CD14-positive monocyte (primary cell): ENCODE measurements at regions not wholly inside any gene's neighbourhood (a gene's known extent, or its start where the extent isn't known, plus 50 kb on each side); places are given as distances from the start of the nearest gene placed in this dataset.
"Not testable (repeated sequence)": the region's sequence is repeated elsewhere in the genome, so short reads cannot be mapped to it uniquely, and the experiment has no call there.

Source experiments
- DNase-seq, 3 donors: peaks; one replicate each; pipeline ENCODE4 v3.0.0-alpha.2; 2011 to 2022
- H2AFZ ChIP-seq: 2 replicates; pipeline ENCODE4 v1.6.0; 2012; ENCODE audit warnings: mild to moderate bottlenecking, low read depth, low read length, inconsistent platforms; ENCODE audit not compliant: insufficient read depth, poor library complexity, severe bottlenecking
- H3K27ac ChIP-seq, 2 donors: 1 replicate in 1 of 2; 2 replicates in 1 of 2; pipeline ENCODE4 v1.5.1; 2012 to 2013; ENCODE audit warnings: low read length in 2 of 2, control low read depth in 1 of 2, inconsistent platforms in 1 of 2, low read depth in 1 of 2, mild to moderate bottlenecking in 1 of 2
- H3K27me3 ChIP-seq, 2 donors: one replicate each; pipeline versions ENCODE4 v1.6.0 to v1.6.1; 2011 to 2013; ENCODE audit warnings: low read length in 2 of 2; ENCODE audit not compliant: control insufficient read depth in 2 of 2, insufficient read depth in 2 of 2
- H3K36me3 ChIP-seq, 2 donors: replicated peaks in 1 of 2; 1 replicate in 1 of 2; 2 replicates in 1 of 2; pipeline versions ENCODE4 v1.5.1 to v1.6.1; 2012 to 2013; ENCODE audit warnings: low read length in 2 of 2, control low read depth in 1 of 2, inconsistent platforms in 1 of 2, mild to moderate bottlenecking in 1 of 2; ENCODE audit not compliant: insufficient read depth in 2 of 2, control insufficient read depth in 1 of 2
- H3K4me1 ChIP-seq, 2 donors: 1 replicate in 1 of 2; 2 replicates in 1 of 2; pipeline versions ENCODE4 v1.5.1 to v1.6.1; 2012 to 2013; ENCODE audit warnings: low read length in 2 of 2, control low read depth in 1 of 2, inconsistent platforms in 1 of 2, mild to moderate bottlenecking in 1 of 2, moderate library complexity in 1 of 2; ENCODE audit not compliant: insufficient read depth in 2 of 2, control insufficient read depth in 1 of 2
- H3K4me2 ChIP-seq: replicated peaks from 2 replicates; pipeline ENCODE3; 2012; ENCODE audit warnings: low read length, moderate library complexity, mild to moderate bottlenecking; ENCODE audit not compliant: poor library complexity, severe bottlenecking; ENCODE audit errors: extremely low read depth
- H3K4me3 ChIP-seq, 3 experiments: fragments of 200-600 bp in 1 of 3; sonication (generic) in 1 of 3; replicated peaks in 1 of 3; 1 replicate in 2 of 3; 2 replicates in 1 of 3; pipeline ENCODE4 v1.5.1; 2011 to 2013; ENCODE audit warnings: low read length in 3 of 3, mild to moderate bottlenecking in 3 of 3, control low read depth in 2 of 3, low read depth in 2 of 3, inconsistent platforms in 1 of 3, moderate library complexity in 1 of 3
- H3K79me2 ChIP-seq: 2 replicates; pipeline ENCODE4 v1.6.0; 2012; ENCODE audit warnings: mild to moderate bottlenecking, control low read depth, inconsistent platforms, low read length, moderate library complexity; ENCODE audit not compliant: insufficient read depth
- H3K9ac ChIP-seq: 2 replicates; pipeline ENCODE4 v1.6.0; 2017; ENCODE audit warnings: low read length, mild to moderate bottlenecking; ENCODE audit not compliant: insufficient read depth, poor library complexity, severe bottlenecking
- H3K9me3 ChIP-seq, 2 donors: replicated peaks in 1 of 2; 1 replicate in 1 of 2; 2 replicates in 1 of 2; pipeline versions ENCODE4 v1.5.1 to v1.6.1; 2012 to 2013; ENCODE audit warnings: low read length in 2 of 2, control low read depth in 1 of 2; ENCODE audit not compliant: control insufficient read depth in 1 of 2, insufficient read depth in 1 of 2
- H4K20me1 ChIP-seq: 2 replicates; pipeline ENCODE4 v1.6.0; 2012; ENCODE audit warnings: mild to moderate bottlenecking, low read length, control low read depth, moderate library complexity; ENCODE audit not compliant: insufficient read depth
- H3K27ac Mint-ChIP-seq, 7 donors: one replicate each; pipeline ENCODE4 v1.8.0; 2020; ENCODE audit warnings: mild to moderate bottlenecking in 7 of 7, mixed read lengths in 7 of 7, moderate library complexity in 6 of 7, inconsistent platforms in 2 of 7
- H3K27me3 Mint-ChIP-seq, 3 donors: one replicate each; pipeline ENCODE4 v1.8.0; 2021 to 2022; ENCODE audit warnings: low read depth in 3 of 3, mild to moderate bottlenecking in 3 of 3, mixed read lengths in 3 of 3, moderate library complexity in 3 of 3, inconsistent platforms in 1 of 3
- H3K36me3 Mint-ChIP-seq, 2 donors: one replicate each; pipeline ENCODE4 v1.8.0; 2020; ENCODE audit warnings: mixed read lengths in 2 of 2, inconsistent platforms in 1 of 2, mild to moderate bottlenecking in 1 of 2
- H3K4me1 Mint-ChIP-seq: one replicate; pipeline ENCODE4 v1.8.0; 2020; ENCODE audit warnings: mild to moderate bottlenecking, mixed read lengths
- H3K4me3 Mint-ChIP-seq, 2 donors: one replicate each; pipeline ENCODE4 v1.8.0; 2020; ENCODE audit warnings: mild to moderate bottlenecking in 2 of 2, mixed read lengths in 2 of 2, moderate library complexity in 1 of 2
- H3K9me3 Mint-ChIP-seq, 7 donors: one replicate each; pipeline ENCODE4 v1.8.0; 2020 to 2022; ENCODE audit warnings: mixed read lengths in 7 of 7, mild to moderate bottlenecking in 6 of 7, moderate library complexity in 6 of 7, inconsistent platforms in 2 of 7
- WGBS: methylation state at CpG from one replicate; pipeline ENCODE4 v1.1.5; 2013; ENCODE audit warnings: missing lambda C conversion rate; ENCODE audit not compliant: insufficient coverage; 5-methylcytosine and 5-hydroxymethylcytosine counted together
- intact Hi-C, 2 donors: fragments of 100-400 bp; cut with micrococcal nuclease; formaldehyde crosslinking; loops; one replicate each; pipeline versions ENCODE4 v1.15.0 to v1.15.1; 2023
- TF ChIP-seq, protein P1 (sequence below): fragments of 200-600 bp; IDR thresholded peaks from one replicate; pipeline ENCODE4 v1.8.0; 2022; ENCODE audit warnings: antibody characterized with exemption, mild to moderate bottlenecking

DNA sequence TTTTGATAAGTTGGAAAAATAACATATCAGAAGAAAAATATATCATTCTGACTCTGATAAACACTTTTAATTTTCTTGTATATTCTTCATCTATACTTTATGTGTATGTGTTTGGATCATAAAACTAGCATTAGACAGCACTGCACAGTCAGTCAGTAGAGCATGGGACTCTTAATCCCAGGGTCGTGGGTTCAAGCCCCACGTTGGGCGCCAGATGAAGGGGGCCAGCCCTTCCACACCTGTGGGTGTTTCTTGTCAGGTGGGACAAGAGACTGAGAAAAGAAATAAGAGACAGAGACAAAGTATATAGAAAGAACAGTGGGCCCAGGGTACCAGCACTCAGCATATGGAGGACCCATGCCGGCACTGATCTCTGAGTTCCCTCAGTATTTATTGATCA lies 546.0 kb upstream of the NR2F2 start:
- Histone ChIP-seq H3K4me2 (no peak overlapping the region), H2AFZ (no peak overlapping the region), H3K4me3 (no peak overlapping the region), H3K36me3 (no peaks in the 10 kb centered on the region), H4K20me1 (no peaks in the 10 kb centered on the region), H3K27me3 (no peaks in the 10 kb centered on the region), H3K4me1 (no peaks in the 10 kb centered on the region), H3K27ac (no peak overlapping the region), H3K79me2 (no peaks in the 10 kb centered on the region), H3K9me3 (peaks cover 22 to 36% of the 10 kb centered on the region in 2 donors), H3K9ac (no peak overlapping the region)
- Mint-ChIP-seq H3K27ac (no peak overlapping the region), H3K36me3 (no peaks in the 10 kb centered on the region), H3K27me3 (no peaks in the 10 kb centered on the region), H3K9me3 (peaks cover 9 to 26% (median 22%) of the 10 kb centered on the region in 7 donors), H3K4me1 (no peaks in the 10 kb centered on the region), H3K4me3 (no peak overlapping the region)
- intact Hi-C loops, result no loop called here
- no peak for DNase-seq
- WGBS, result 100% methylated on average over 3 of the region's 4 CpGs
- TF ChIP-seq, protein P1, sequence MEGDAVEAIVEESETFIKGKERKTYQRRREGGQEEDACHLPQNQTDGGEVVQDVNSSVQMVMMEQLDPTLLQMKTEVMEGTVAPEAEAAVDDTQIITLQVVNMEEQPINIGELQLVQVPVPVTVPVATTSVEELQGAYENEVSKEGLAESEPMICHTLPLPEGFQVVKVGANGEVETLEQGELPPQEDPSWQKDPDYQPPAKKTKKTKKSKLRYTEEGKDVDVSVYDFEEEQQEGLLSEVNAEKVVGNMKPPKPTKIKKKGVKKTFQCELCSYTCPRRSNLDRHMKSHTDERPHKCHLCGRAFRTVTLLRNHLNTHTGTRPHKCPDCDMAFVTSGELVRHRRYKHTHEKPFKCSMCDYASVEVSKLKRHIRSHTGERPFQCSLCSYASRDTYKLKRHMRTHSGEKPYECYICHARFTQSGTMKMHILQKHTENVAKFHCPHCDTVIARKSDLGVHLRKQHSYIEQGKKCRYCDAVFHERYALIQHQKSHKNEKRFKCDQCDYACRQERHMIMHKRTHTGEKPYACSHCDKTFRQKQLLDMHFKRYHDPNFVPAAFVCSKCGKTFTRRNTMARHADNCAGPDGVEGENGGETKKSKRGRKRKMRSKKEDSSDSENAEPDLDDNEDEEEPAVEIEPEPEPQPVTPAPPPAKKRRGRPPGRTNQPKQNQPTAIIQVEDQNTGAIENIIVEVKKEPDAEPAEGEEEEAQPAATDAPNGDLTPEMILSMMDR, result no peak

DNA sequence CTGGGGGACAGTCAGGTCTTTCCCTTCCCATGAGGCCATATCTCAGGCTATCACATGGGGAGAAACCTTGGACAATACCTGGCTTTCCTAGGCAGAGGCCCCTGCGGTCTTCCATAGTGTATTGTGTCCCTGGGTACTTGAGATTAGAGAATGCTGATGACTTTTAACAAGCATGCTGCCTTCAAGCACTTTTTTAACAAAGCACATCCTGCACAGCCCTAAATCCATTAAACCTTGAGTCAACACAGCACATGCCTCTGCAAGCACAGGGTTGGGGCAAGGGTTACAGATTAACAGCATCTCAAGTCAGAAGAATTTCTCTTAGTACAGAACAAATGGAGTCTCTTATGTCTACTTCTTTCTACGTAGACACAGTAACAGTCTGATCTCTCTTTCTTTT lies 545.2 kb upstream of the NR2F2 start:
- H3K36me3 Mint-ChIP-seq, H3K27ac ChIP-seq, H4K20me1 ChIP-seq, intact Hi-C loops, H3K79me2 ChIP-seq, H3K4me3 ChIP-seq, H3K36me3 ChIP-seq, H3K9ac ChIP-seq, H3K4me1 Mint-ChIP-seq, H3K27ac Mint-ChIP-seq, H3K4me3 Mint-ChIP-seq, DNase-seq, H3K4me2 ChIP-seq, H3K27me3 Mint-ChIP-seq, H2AFZ ChIP-seq, H3K27me3 ChIP-seq, H3K4me1 ChIP-seq: not testable (repeated sequence)
- peaks cover 9 to 29% (median 22%) of the 10 kb centered on the region in 7 donors for H3K9me3 Mint-ChIP-seq
- WGBS, result no CpG with 5 or more reads among the region's 2 CpGs
- peaks cover 22 to 36% of the 10 kb centered on the region in 2 donors for H3K9me3 ChIP-seq
